ENCODE measurements at regions not wholly inside any gene's neighbourhood (a gene's known extent, or its start where the extent isn't known, plus 50 kb on each side); places are given as distances from the start of the nearest gene placed in this dataset.

- no peak for DNase-seq (ENCODE audit: low read depth in 1 of 2, low spot score in 1 of 2)
These were observed 93.0 kb upstream of the ZNF608 start for GRCh38 chr5:124839371-124839998.

GRCh38 chr5:124841829-124842712, 95.6 kb upstream of the ZNF608 start:
- no peak for DNase-seq (ENCODE audit: low read depth in 1 of 2, low spot score in 1 of 2)

GRCh38 chr5:124842725-124843595, 96.5 kb upstream of the ZNF608 start:
- no peak for DNase-seq (ENCODE audit: low read depth in 1 of 2, low spot score in 1 of 2)

GRCh38 chr5:124843596-124843899, 97.1 kb upstream of the ZNF608 start:
- DNase-seq (ENCODE audit: low read depth in 1 of 2, low spot score in 1 of 2) = no peak

GRCh38 chr5:124844371-124844920, 98.0 kb upstream of the ZNF608 start:
- DNase-seq (ENCODE audit: low read depth in 1 of 2, low spot score in 1 of 2) = no peak

GRCh38 chr5:124847907-124848306, 101.5 kb upstream of the ZNF608 start:
- no peak for DNase-seq (ENCODE audit: low read depth in 1 of 2, low spot score in 1 of 2)

- DNase-seq (ENCODE audit: low read depth in 1 of 2, low spot score in 1 of 2) = no peak
These were observed 103.3 kb upstream of the ZNF608 start for GRCh38 chr5:124849774-124850173.

- no peak for DNase-seq (ENCODE audit: low read depth in 1 of 2, low spot score in 1 of 2)
These were observed 110.3 kb upstream of the ZNF608 start for GRCh38 chr5:124856726-124857125.

GRCh38 chr5:124858612-124859011, 112.2 kb upstream of the ZNF608 start:
- DNase-seq (ENCODE audit: low read depth in 1 of 2, low spot score in 1 of 2) = no peak

- no peak for DNase-seq (ENCODE audit: low read depth in 1 of 2, low spot score in 1 of 2)
These were observed 112.6 kb upstream of the ZNF608 start for GRCh38 chr5:124859027-124859426.

GRCh38 chr5:124859556-124860290, 113.3 kb upstream of the ZNF608 start:
- no peak for DNase-seq (ENCODE audit: low read depth in 1 of 2, low spot score in 1 of 2)

GRCh38 chr5:124860291-124860655, 113.8 kb upstream of the ZNF608 start:
- no peak for DNase-seq (ENCODE audit: low read depth in 1 of 2, low spot score in 1 of 2)

GRCh38 chr5:124865066-124865465, 118.6 kb upstream of the ZNF608 start:
- no peak for DNase-seq (ENCODE audit: low read depth in 1 of 2, low spot score in 1 of 2)

GRCh38 chr5:124865603-124866354, 119.3 kb upstream of the ZNF608 start:
- DNase-seq (ENCODE audit: low read depth in 1 of 2, low spot score in 1 of 2) = no peak

GRCh38 chr5:124866355-124867136, 120.1 kb upstream of the ZNF608 start:
- no peak for DNase-seq (ENCODE audit: low read depth in 1 of 2, low spot score in 1 of 2)

- DNase-seq (ENCODE audit: low read depth in 1 of 2, low spot score in 1 of 2) = no peak
These were observed 120.8 kb upstream of the ZNF608 start for GRCh38 chr5:124867137-124867704.

GRCh38 chr5:124868676-124869075, 122.2 kb upstream of the ZNF608 start:
- DNase-seq (ENCODE audit: low read depth in 1 of 2, low spot score in 1 of 2) = no peak

- DNase-seq (ENCODE audit: low read depth in 1 of 2, low spot score in 1 of 2) = no peak
These were observed 123.1 kb upstream of the ZNF608 start for GRCh38 chr5:124869426-124870033.

GRCh38 chr5:124870070-124870469, 123.6 kb upstream of the ZNF608 start:
- no peak for DNase-seq (ENCODE audit: low read depth in 1 of 2, low spot score in 1 of 2)
